Sigmoid colon (tissue), 4 donors: ENCODE measurements at regions not wholly inside any gene's neighbourhood (a gene's known extent, or its start where the extent isn't known, plus 50 kb on each side); places are given as distances from the start of the nearest gene placed in this dataset.

Source experiments
- CTCF ChIP-seq, 4 experiments: fragments of 450-650 bp in 3 of 4; fragments of 200-600 bp in 1 of 4; IDR thresholded peaks; one replicate each; pipeline ENCODE4 v1.5.1; 2016 to 2019; ENCODE audit warnings: antibody characterized with exemption in 4 of 4, mild to moderate bottlenecking in 3 of 4, moderate library complexity in 2 of 4
- POLR2A ChIP-seq, 2 donors: fragments of 450-650 bp; IDR thresholded peaks; one replicate each; pipeline ENCODE4 v1.6.1; 2016; ENCODE audit warnings: antibody characterized with exemption in 2 of 2, mild to moderate bottlenecking in 2 of 2, moderate library complexity in 2 of 2
- POLR2AphosphoS5 ChIP-seq, 4 donors: sonication (generic); formaldehyde crosslinking; IDR thresholded peaks; one replicate each; pipeline ENCODE4 v1.6.1; 2017; ENCODE audit warnings: antibody characterized with exemption in 4 of 4

GRCh38 chr7:17624379-17624778 lies 315.9 kb downstream of the SNX13 start:
- TF ChIP-seq POLR2A (IDR thresholded peaks at IDR 0.05) (no peak), POLR2AphosphoS5 (IDR thresholded peaks at IDR 0.05) (no peak), CTCF (IDR thresholded peaks at IDR 0.05) (no peak)
